ENCODE measurements at regions not wholly inside any gene's neighbourhood (a gene's known extent, or its start where the extent isn't known, plus 50 kb on each side); places are given as distances from the start of the nearest gene placed in this dataset.
"Not testable (repeated sequence)": the region's sequence is repeated elsewhere in the genome, so short reads cannot be mapped to it uniquely, and the experiment has no call there.

- DNase-seq (ENCODE audit: low spot score): peak; percentile 89
These were observed 120.0 kb upstream of the SLC38A2 start for GRCh38 chr12:46492471-46493085.

- DNase-seq (ENCODE audit: low spot score): no peak
These were observed 119.0 kb upstream of the SLC38A2 start for GRCh38 chr12:46491548-46491947.

- no peak for DNase-seq (ENCODE audit: low spot score)
These were observed 118.1 kb upstream of the SLC38A2 start for GRCh38 chr12:46490635-46491034.

- DNase-seq (ENCODE audit: low spot score): no peak
These were observed 117.4 kb upstream of the SLC38A2 start for GRCh38 chr12:46489951-46490388.

- no peak for DNase-seq (ENCODE audit: low spot score)
These were observed 115.1 kb upstream of the SLC38A2 start for GRCh38 chr12:46487567-46488131.

- DNase-seq (ENCODE audit: low spot score): no peak
These were observed 114.0 kb upstream of the SLC38A2 start for GRCh38 chr12:46486588-46486987.

GRCh38 chr12:46485853-46486252, 113.3 kb upstream of the SLC38A2 start:
- DNase-seq (ENCODE audit: low spot score): no peak

- no peak for DNase-seq (ENCODE audit: low spot score)
These were observed 112.0 kb upstream of the SLC38A2 start for GRCh38 chr12:46484396-46485061.

GRCh38 chr12:46483572-46484395, 111.2 kb upstream of the SLC38A2 start:
- no peak for DNase-seq (ENCODE audit: low spot score)

- no peak for DNase-seq (ENCODE audit: low spot score)
These were observed 108.2 kb upstream of the SLC38A2 start for GRCh38 chr12:46480724-46481123.

- DNase-seq (ENCODE audit: low spot score): no peak
These were observed 107.7 kb upstream of the SLC38A2 start for GRCh38 chr12:46480316-46480715.

GRCh38 chr12:46478123-46478522, 105.5 kb upstream of the SLC38A2 start:
- no peak for DNase-seq (ENCODE audit: low spot score)

- DNase-seq (ENCODE audit: low spot score): no peak
These were observed 105.0 kb upstream of the SLC38A2 start for GRCh38 chr12:46477541-46477940.

GRCh38 chr12:46475972-46476645, 103.5 kb upstream of the SLC38A2 start:
- DNase-seq (ENCODE audit: low spot score): no peak

- DNase-seq (ENCODE audit: low spot score): not testable (repeated sequence)
These were observed 101.8 kb upstream of the SLC38A2 start for GRCh38 chr12:46474385-46474784.

- DNase-seq (ENCODE audit: low spot score): peak; percentile 92
These were observed 101.2 kb upstream of the SLC38A2 start for GRCh38 chr12:46473634-46474329.

GRCh38 chr12:46472893-46473633, 100.5 kb upstream of the SLC38A2 start:
- DNase-seq (ENCODE audit: low spot score): peak; percentile 33

GRCh38 chr12:46472144-46472705, 99.7 kb upstream of the SLC38A2 start:
- no peak for DNase-seq (ENCODE audit: low spot score)

GRCh38 chr12:46471404-46471803, 98.8 kb upstream of the SLC38A2 start:
- DNase-seq (ENCODE audit: low spot score): no peak

- no peak for DNase-seq (ENCODE audit: low spot score)
These were observed 98.4 kb upstream of the SLC38A2 start for GRCh38 chr12:46470975-46471374.

Data from H4 (cell line).